Tibial nerve (tissue), 4 donors: ENCODE measurements at regions not wholly inside any gene's neighbourhood (a gene's known extent, or its start where the extent isn't known, plus 50 kb on each side); places are given as distances from the start of the nearest gene placed in this dataset.
A peak's percentile ranks its signal among the peaks of the same experiment; 100 is the strongest.
"Not testable (repeated sequence)": the region's sequence is repeated elsewhere in the genome, so short reads cannot be mapped to it uniquely, and the experiment has no call there.

Experiments used
- DNase-seq, 2 donors: peaks; one replicate each; pipeline ENCODE4 v3.0.0-alpha.2; 2019; ENCODE audit warnings: low spot score in 2 of 2
- H3K27ac ChIP-seq, 4 donors: fragments of 200-600 bp; sonication (generic) in 3 of 4; one replicate each; pipeline ENCODE4 v1.5.1; 2017 to 2019; ENCODE audit warnings: mild to moderate bottlenecking in 1 of 4
- H3K27me3 ChIP-seq, 2 donors: fragments of 200-600 bp; sonication (generic) in 1 of 2; one replicate each; pipeline versions ENCODE4 v1.5.1 to v1.6.0; 2017 to 2019
- H3K36me3 ChIP-seq, 3 donors: fragments of 200-600 bp; sonication (generic); one replicate each; pipeline ENCODE4 v1.5.1; 2018 to 2019
- H3K4me1 ChIP-seq, 4 donors: fragments of 200-600 bp; sonication (generic) in 3 of 4; one replicate each; pipeline ENCODE4 v1.5.1; 2017 to 2019
- H3K4me3 ChIP-seq, 4 donors: fragments of 200-600 bp; sonication (generic) in 3 of 4; one replicate each; pipeline ENCODE4 v1.5.1; 2017 to 2019; ENCODE audit warnings: mild to moderate bottlenecking in 1 of 4, moderate library complexity in 1 of 4
- H3K9me3 ChIP-seq, 4 donors: fragments of 200-600 bp; sonication (generic) in 3 of 4; one replicate each; pipeline ENCODE4 v1.5.1; 2017 to 2019
- EP300 ChIP-seq, 2 donors: sonication (generic); formaldehyde crosslinking; IDR thresholded peaks; one replicate each; pipeline ENCODE4 v1.6.1; 2017; ENCODE audit warnings: antibody characterized with exemption in 2 of 2, mild to moderate bottlenecking in 1 of 2
- POLR2A ChIP-seq, 2 donors: fragments of 450-650 bp; IDR thresholded peaks; one replicate each; pipeline ENCODE4 v1.6.1; 2017; ENCODE audit warnings: antibody characterized with exemption in 2 of 2, mild to moderate bottlenecking in 2 of 2, moderate library complexity in 2 of 2
- WGBS, 2 donors: methylation state at CpG; one replicate each; pipeline ENCODE4 v1.1.5; 2018; 5-methylcytosine and 5-hydroxymethylcytosine counted together
- TF ChIP-seq, protein P1 (sequence below), 5 experiments: fragments of 200-600 bp in 3 of 5; fragments of 450-650 bp in 2 of 5; sonication (generic) in 3 of 5; IDR thresholded peaks; one replicate each; pipeline ENCODE4 v1.5.1; 2016 to 2019; ENCODE audit warnings: antibody characterized with exemption in 5 of 5, mild to moderate bottlenecking in 3 of 5, moderate library complexity in 2 of 5

DNA sequence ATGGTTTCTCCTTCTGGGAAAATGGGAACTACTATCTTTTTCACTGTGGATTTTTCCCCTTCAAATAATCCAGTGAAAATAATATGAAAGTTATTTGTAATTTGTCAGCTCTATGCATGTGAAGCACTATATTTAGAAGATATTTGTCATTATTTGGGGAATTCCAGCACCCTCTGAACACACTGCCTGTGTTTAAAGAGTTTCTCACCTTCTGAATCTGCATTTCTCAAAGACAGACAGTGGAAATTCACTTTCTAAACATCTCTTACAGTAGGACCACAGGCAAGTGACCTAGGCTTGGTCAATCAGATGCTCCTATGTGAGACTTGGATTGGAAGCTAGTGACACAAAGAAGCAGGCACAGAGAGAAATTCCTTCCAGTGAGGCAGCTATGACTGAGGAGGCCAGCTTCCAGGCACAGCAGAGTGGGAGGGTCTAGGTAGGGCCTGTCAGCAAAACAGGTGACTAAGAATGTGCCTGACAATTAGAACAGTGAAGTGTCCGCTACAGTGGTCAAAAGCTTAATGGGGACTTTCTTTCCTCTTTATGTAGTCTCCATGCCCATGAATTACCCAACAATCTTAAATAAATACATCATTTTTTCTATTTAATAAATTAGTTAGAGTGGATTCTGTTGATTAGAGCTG, 167.2 kb downstream of the HMHB1 start:
- H3K4me1 ChIP-seq: no peaks in the 10 kb centered on the region
- WGBS, 2 donors: 42 to 94% methylated on average over 1 of the region's 1 CpG
- no peak overlapping the region for H3K27ac ChIP-seq
- no peak overlapping the region for H3K4me3 ChIP-seq
- no peaks in the 10 kb centered on the region for H3K36me3 ChIP-seq
- H3K9me3 ChIP-seq: no peaks in the 10 kb centered on the region
- TF ChIP-seq, protein P1, sequence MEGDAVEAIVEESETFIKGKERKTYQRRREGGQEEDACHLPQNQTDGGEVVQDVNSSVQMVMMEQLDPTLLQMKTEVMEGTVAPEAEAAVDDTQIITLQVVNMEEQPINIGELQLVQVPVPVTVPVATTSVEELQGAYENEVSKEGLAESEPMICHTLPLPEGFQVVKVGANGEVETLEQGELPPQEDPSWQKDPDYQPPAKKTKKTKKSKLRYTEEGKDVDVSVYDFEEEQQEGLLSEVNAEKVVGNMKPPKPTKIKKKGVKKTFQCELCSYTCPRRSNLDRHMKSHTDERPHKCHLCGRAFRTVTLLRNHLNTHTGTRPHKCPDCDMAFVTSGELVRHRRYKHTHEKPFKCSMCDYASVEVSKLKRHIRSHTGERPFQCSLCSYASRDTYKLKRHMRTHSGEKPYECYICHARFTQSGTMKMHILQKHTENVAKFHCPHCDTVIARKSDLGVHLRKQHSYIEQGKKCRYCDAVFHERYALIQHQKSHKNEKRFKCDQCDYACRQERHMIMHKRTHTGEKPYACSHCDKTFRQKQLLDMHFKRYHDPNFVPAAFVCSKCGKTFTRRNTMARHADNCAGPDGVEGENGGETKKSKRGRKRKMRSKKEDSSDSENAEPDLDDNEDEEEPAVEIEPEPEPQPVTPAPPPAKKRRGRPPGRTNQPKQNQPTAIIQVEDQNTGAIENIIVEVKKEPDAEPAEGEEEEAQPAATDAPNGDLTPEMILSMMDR (IDR thresholded peaks at IDR 0.05): no peak
- TF ChIP-seq POLR2A (IDR thresholded peaks at IDR 0.05) (no peak), EP300 (IDR thresholded peaks at IDR 0.05) (no peak)
- H3K27me3 ChIP-seq: no peaks in the 10 kb centered on the region
- no peak for DNase-seq

DNA sequence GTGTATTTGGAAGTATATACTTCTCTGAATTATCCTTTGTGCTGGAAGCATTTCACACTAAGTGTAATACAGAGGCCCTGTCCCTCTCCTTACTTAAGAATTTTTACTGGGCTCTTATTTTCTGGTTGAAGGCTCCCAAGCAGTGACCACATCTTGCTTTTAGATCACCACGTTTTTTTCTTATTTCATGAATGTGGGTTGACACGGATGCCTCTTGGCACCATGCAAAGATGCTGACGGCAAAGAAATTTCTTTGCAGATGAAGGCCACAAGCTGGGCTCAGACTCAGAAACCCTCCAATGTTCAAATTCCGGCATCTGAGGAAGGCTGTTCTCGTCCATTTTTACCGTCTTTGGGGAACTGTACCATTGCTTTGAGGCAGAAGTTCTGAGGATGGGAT, 168.5 kb downstream of the HMHB1 start:
- H3K9me3 ChIP-seq: no peaks in the 10 kb centered on the region
- H3K36me3 ChIP-seq: no peaks in the 10 kb centered on the region
- 88 to 94% methylated on average over 6 of the region's 6 CpGs for WGBS, 2 donors
- no peak overlapping the region for H3K27ac ChIP-seq
- no peak overlapping the region for H3K4me3 ChIP-seq
- no peaks in the 10 kb centered on the region for H3K4me1 ChIP-seq
- no peak for TF ChIP-seq EP300 (IDR thresholded peaks at IDR 0.05)
- TF ChIP-seq, protein P1 (IDR thresholded peaks at IDR 0.05): no peak
- no peak for TF ChIP-seq POLR2A (IDR thresholded peaks at IDR 0.05)
- no peak for DNase-seq
- no peaks in the 10 kb centered on the region for H3K27me3 ChIP-seq

DNA sequence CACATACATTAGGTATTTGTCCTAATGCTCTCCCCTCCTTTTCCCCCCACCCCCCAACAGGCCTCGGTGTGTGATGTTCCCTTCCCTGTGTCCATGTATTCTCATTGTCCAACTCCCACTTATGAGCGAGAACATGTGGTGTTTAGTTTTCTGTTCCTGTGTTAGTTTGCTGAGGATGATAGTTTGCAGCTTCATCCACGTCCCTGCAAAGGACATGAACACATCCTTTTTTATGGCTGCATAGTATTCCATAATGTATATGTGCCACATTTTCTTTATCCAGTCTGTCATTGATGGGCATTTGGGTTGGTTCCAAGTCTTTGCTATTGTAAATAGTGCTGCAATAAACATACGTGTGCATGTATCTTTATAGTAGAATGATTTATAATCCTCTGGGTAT, 171.0 kb downstream of the HMHB1 start:
- H3K27ac ChIP-seq, DNase-seq, H3K4me3 ChIP-seq, H3K36me3 ChIP-seq, H3K27me3 ChIP-seq, H3K9me3 ChIP-seq: not testable (repeated sequence)
- peaks cover 0 to 14% (median 0%) of the 10 kb centered on the region in 4 donors for H3K4me1 ChIP-seq
- 90% methylated on average over 4 of the region's 4 CpGs for WGBS, 2 donors

DNA sequence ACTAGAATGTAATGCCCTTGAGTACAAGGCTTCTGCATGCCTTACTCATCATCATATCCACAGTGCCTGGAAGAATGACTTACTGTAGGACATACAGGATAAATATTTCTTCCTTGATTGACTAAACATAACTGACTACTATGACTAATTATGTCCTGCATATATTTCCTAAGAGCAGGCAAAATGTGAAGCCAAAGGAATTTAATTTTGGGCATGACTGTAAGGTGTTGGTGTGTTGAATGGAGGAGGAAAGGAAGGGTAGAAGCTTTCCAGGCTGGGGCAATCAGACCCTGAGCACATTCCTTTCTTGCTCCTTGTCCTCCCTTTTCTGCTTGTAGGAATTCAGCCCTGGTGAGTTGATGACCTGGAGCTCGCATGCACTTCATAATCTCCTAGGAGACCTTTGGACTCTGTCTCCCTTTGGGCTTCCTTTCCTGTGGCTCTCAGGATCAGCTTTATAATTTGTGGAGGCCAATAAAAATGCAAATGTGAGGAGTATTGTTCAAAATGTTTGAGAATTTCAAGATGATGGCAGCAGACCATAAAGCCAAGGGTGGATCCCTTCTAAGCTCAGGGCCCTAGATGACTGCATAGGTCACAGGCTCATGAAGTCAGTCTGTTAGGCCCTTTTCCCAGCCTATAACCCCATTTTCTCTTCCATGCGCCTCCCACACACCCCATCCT, 174.0 kb downstream of the HMHB1 start:
- 73% methylated on average over 2 of the region's 2 CpGs for WGBS, 2 donors
- DNase-seq: no peak
- Histone ChIP-seq H3K36me3 (no peaks in the 10 kb centered on the region), H3K27ac (peak overlapping the region in 2 of 4 donors; percentile 10 to 13), H3K9me3 (no peaks in the 10 kb centered on the region), H3K4me1 (peaks cover 0 to 18% (median 0%) of the 10 kb centered on the region in 4 donors), H3K4me3 (no peak overlapping the region), H3K27me3 (no peaks in the 10 kb centered on the region)
- TF ChIP-seq EP300 (IDR thresholded peaks at IDR 0.05) (no peak), POLR2A (IDR thresholded peaks at IDR 0.05) (no peak)
- TF ChIP-seq, protein P1 (IDR thresholded peaks at IDR 0.05): no peak

DNA sequence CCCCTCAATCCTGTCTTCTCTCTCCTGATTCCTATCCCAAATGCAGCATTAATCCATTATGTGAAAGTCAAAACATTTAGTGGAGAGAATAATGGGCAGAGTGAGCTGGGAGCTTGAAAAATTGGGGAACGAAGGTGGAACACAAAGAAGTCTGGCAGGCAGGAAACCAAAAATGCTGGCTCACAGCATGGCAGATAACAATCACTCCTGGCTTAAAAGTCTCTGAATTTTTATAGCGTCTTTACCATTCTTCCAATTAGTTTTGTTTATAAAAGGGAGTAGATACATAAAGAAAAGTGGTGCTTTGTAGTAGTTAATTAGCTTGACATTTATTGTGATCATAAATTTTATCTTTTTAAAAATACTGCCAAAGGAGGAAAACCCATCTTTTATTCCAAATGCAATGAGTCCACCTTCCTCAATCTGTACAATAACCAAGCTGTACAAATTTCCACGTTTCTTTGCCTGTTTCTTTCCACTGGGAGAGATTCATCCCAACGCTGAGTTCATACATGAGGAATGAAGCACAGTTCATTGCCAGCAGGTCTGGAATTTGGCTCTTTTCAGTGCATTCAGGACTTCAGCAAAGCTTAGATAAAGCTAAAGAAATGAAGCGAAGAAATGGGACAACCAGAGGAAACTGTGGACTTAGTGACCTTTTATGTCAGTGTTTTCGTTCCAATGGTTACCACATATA, 174.7 kb downstream of the HMHB1 start:
- peak overlapping the region in 2 of 4 donors; percentile 10 to 13 for H3K27ac ChIP-seq
- WGBS, 2 donors: 27 to 30% methylated on average over 6 of the region's 6 CpGs

More for the DNA sequence above, 174.7 kb downstream of the HMHB1 start:
- peaks cover 0 to 18% (median 0%) of the 10 kb centered on the region in 4 donors for H3K4me1 ChIP-seq
- H3K36me3 ChIP-seq: no peaks in the 10 kb centered on the region
- H3K4me3 ChIP-seq: no peak overlapping the region
- no peaks in the 10 kb centered on the region for H3K27me3 ChIP-seq
- DNase-seq: no peak
- no peaks in the 10 kb centered on the region for H3K9me3 ChIP-seq
- TF ChIP-seq EP300 (IDR thresholded peaks at IDR 0.05): no peak
- no peak for TF ChIP-seq POLR2A (IDR thresholded peaks at IDR 0.05)
- TF ChIP-seq, protein P1 (IDR thresholded peaks at IDR 0.05): no peak
